Dermis blood vessel endothelial cell (primary cell): ENCODE measurements at regions not wholly inside any gene's neighbourhood (a gene's known extent, or its start where the extent isn't known, plus 50 kb on each side); places are given as distances from the start of the nearest gene placed in this dataset.
"Not testable (repeated sequence)": the region's sequence is repeated elsewhere in the genome, so short reads cannot be mapped to it uniquely, and the experiment has no call there.

ENCODE experiments used
- DNase-seq: peaks from one replicate; pipeline ENCODE4 v3.0.0; 2010

DNA sequence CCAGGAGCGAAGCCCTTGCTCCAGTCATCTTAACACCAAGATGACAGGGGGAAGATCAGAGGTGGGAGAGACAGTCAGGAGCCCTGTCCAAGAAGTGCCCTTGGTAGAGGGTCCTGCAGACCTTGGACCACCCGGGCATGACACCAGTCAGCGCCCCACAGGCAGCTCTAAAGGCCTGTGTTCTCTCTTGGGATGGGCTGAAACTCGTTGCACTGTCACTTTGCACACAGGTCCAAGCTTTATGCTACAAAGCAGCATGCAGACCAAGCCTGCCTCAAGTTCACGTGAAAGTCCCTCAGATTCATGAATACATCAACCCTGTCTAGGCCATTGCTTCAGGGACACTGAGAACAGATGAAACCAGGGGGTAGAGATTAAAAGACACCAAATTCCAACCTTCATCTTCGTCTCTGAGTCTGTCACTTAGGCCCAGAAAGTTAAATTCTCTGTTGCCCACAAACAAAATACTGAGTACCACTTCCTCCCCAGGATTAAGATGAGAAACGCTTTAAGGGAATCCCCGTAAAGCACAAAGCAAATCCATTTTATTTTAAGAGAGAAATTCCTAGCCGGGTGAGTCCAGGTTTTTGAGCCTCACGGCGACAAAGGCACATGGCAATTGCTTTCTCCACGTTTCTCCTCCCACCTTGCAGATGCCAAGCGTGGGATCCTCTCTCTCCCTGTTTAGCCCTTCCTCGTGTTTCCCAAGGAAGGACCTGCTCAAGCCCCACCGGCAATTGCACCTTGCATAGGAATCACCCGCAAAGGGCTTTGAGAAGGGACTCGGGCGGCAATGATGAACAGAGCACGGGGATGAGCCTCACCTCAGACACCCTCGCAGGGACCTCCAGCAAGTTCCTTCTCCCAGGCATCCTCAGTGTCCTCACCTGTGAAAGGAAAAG lies 75.0 kb upstream of the ID2 start:
- no peak for DNase-seq

DNA sequence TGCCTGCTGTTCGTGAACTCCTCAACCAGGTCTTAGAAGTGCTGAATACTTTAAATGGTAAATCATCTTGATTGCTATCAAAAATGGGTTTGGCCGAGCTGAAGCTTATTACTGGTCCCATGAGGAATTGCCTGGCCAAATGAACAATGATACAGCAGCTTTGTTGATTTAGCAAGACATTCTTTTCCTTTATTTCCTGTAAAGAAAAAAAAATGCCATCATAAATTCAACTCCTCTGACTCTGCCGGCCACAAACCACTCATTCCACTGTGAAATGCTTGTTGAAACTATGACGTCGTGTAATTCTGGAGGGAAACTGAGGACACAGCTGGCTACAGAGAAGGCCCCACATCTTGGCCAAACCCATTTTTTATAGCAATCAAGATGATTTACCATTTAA lies 74.2 kb upstream of the ID2 start:
- DNase-seq: no peak

DNA sequence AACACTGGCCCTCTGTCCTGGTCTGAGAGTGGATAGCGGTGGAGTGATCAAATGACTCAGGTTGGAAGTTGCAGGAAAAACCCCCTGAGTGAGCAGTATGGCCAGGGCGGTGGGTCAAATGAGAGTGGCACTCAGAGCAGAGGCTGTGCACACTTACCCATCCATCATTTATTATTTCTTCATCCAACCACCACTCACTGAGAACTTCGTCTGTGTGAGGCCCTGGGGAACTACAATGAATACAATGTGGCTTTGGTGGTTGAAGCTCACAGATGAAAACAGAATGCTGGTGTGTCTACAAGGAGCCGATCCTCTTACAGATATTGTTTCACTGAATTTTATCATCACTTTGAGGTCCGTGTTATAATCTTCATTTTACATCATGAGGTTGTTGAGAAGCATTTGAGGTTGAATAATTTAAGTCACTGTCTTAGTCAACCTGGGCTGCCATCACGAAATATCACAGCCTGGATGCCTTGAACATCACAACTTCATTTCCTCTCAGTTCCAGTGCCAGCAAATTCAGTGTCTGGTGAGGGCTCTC lies 73.4 kb upstream of the ID2 start:
- DNase-seq: no peak

DNA sequence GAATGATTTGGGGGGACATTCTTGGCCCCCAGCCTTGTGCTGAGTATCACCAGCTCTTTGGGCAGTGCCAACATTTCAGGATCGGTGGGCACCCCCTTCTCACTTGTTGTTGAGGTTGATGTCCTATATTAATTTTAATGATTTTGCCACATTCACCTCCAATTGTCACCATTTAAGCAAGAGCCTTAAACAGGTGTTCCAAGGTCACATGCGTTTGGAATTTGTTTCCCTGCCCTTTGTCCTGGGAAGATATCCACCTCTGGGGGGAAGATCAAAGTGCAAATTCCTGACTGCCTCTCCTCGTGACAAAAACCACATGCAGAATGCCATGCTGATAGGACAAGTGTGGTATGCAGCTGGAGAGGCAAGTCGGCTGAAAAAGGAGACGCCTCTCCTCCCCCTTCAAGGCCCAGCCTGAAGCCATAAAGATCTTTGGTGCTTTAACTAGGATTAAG lies 72.5 kb upstream of the ID2 start:
- DNase-seq: no peak

DNA sequence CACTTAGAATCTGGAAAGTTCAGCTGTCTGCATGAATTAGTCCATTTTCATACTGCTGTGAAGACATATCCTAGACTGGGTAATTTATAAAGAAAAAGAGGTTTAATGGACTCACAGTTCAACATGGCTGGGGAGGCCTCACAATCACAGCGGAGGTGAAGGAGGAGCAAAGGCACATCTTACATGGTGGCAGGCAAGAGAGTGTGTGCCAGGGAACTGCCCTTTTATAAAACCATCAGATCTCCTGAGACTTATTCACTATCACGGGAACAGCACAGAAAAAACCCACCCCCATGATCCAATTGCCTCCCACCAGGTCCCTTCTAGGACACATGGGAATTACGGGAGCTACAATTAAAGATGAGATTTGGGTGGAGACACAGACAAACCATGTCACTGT lies 71.1 kb upstream of the ID2 start:
- not testable (repeated sequence) for DNase-seq

DNA sequence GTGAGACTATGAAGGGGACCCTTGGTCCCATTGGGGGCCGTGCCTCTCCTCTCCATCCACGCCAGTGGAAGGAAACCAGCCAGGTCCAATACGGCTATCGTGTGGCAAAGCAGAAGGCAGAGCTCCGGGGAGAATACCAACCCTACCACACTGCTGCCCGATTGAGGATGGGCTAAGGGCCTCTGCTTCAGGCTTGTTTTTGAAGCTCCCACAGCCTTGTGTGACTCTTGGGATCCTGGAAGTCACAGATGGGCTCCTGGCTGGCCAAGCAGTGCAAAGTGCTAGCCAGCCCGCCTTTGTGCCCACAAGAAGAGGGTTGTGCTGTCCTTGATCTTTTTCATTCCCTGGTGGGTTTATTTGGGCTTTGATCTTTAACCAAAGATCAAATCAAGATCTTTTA lies 70.6 kb upstream of the ID2 start:
- no peak for DNase-seq

DNA sequence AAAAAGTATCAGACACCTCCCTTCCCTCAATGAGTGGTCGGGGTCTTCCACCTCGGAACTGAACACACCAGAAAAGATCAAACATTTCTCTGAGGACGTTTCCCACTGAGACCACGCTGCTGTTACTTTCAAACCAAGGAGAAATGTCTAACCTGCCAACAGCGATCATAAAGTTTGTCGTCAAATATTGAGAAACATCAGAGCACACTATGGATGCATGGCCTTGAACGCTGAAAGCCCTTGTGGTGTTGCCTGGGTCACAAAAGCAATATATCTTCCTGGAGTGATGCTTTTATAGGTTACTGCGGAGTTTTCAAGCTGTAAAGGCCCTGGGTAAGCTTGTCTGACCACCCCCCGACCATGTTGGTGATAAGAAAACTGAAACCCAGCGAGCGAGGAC lies 70.2 kb upstream of the ID2 start:
- DNase-seq: no peak

DNA sequence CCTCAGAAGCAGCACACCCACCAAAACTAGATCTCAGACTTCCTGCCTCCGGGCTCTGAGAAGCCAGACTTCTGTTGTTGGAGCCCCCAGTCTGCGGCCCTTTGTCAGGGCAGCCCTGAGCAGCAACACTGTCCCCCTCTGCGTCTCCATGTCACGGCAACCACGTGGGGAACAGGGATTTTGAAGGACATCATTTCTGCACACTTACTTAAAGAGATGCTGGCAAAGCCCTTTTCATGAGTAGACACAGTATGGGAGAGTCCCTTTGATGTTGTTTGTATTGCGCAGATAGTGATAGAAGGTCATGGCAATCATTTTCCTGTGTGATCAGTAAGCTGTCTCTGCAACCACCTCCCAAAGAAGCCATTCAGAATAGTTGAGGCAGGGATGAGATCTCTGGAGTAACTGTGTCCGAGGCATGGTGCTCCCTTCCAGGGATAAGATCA lies 69.1 kb upstream of the ID2 start:
- no peak for DNase-seq

DNA sequence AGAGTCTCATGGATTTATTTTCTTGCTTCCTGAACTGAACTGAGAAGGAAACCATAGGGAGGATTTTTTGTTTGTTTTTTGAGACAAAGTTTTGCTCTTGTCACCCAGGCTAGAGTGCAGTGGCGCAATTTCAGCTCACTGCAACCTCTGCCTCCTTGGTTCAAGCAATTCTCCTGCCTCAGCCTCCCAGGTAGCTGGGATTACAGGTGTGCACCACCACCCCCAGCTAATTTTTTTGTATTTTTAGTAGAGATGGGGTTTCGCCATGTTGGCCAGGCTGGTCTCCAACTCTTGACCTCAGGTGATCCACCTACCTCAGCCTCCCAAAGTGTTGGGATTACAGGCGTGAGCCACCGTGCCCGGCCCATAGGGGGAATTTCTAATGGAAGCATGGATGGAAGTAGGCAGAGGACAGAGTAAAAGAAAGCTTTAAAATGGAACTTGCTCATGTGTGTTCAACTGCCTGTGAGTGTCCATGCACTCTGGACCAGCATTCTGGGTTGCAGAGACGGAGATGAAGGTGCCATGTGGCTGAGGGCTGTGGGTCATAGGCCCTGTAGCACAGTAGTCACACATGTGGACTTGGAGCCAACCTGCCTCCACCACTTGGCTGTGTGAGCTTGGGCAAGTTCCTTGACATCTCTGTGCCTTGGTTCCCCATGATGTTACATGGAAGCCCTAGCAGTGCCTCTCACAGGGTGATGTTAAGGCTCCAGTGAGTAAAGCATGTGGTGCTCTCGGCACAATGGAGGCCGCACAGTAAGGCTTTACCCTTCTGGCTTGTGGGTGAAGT lies 68.5 kb upstream of the ID2 start:
- DNase-seq: not testable (repeated sequence)

DNA sequence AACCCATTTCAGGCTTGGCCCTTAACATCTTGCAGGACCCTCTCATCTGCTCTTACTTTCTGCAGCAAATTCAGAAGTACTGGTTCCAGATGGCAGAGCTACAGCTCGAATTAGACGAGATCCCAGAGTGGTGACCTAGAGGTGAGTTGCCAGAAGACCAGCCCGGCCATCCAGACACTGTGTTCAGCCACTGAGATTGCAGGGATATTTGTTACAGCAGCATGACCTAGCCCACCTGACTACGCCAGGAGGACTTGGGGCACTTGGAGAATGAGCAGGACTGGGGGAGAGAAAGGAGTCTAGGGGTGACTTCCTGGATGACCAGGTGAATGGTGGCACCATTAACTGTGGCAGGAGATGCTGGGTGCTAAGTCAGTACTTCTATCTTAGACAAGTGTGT lies 67.2 kb upstream of the ID2 start:
- no peak for DNase-seq

DNA sequence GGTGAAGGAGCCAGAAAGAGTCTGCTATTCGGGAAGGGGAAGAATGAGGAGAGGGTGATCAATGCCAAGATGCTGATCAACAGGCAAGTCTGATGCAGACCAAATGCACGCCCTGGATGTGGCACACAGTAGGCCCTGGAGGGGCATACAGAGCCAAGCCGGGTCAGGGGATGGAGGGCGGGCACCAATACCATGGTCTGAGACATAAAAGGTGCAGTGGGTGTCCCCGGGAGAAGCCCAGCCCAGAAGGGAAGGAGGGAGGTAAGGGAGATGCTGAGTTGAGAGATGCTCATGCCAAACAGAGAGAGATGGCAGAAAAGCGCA lies 66.6 kb upstream of the ID2 start:
- no peak for DNase-seq

DNA sequence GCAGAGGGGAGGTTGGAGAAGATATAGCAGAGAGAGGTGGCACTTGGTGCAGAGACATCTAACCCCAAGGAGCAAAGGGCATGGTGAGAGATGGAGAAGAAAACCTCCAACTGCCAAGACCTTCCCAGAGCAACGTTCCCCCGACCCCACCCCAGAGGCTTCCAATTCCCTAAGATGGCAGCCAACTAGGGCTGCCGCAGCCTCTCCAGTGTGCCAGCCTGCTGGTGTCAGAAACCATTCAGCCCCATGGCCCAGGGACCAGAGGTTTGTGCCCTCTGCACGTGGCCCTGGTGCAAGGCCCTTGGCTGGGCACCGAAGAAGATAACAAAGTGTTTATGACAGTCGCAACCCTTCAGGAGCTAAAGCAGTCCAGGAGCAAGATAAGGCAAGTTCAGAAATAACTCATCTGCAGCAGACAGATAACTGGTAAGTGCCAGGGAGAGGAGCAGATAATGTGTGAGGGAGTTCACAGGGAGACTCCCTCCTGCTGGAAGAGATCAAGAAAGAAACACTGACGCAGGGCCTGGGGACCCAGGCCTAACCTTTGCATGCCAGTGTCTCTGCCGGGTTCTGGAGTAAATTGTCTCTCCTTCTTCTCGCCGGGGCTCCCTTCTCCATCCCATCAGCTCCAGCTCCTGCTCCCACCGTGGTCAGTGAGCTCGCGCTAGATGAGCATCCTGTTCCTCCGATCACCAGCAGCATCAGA lies 66.1 kb upstream of the ID2 start:
- no peak for DNase-seq

DNA sequence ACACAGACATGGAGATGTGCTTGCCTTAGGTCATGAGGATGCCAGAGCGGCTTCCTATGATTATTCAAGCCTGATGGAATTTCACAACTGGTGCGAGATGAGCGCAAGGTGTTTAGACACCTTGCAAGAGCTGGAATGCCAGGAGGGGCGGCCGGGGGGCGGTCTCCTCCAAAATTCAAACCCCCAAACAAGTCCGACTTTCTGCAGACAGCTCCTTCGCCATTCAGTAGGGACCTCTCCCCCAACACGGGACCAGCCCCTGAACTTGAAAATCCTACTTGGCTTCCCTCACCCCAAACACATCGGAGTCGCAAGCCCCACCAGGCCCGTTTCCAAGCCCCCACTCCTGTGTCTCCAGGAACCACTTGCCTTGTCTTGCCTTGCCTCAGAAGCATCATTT lies 64.8 kb upstream of the ID2 start:
- no peak for DNase-seq

DNA sequence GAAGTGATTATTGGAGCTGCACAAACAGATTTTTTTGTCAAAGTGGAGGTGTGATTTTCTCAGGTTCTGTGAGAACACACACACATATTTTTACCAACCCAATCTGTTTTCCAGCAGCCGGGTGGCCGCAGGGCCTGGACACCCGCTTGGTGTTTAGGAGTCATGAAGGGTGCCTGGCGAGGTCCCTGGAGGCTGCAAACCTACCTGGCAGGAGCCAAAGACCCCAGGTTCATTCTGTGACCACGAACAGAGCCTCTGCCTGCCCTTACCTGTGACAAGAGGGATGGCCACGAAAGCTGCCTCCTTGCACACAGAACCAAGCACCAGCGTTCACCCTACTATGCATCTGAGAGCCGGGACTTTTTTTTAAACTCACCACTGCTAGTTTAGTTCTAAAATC lies 64.3 kb upstream of the ID2 start:
- no peak for DNase-seq

DNA sequence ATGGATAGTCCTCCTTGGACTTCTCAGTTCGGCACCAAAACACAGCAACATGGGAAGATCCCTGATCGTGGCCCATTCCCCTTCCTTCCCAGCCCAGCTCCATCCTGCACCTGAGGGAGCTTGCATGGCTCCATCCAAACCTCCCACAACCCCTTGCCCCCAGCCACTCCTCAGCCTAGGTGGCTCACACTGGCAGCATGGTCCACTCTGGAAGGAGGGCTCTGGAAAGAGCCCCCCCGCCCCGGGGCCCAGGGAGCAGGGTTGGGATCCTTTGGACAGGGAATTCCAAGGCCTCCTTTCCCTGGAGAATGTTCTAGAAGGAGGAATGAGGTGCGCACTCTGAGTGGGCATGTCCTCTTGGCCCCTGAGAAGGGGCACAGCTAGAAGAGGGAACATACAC lies 62.8 kb upstream of the ID2 start:
- no peak for DNase-seq

DNA sequence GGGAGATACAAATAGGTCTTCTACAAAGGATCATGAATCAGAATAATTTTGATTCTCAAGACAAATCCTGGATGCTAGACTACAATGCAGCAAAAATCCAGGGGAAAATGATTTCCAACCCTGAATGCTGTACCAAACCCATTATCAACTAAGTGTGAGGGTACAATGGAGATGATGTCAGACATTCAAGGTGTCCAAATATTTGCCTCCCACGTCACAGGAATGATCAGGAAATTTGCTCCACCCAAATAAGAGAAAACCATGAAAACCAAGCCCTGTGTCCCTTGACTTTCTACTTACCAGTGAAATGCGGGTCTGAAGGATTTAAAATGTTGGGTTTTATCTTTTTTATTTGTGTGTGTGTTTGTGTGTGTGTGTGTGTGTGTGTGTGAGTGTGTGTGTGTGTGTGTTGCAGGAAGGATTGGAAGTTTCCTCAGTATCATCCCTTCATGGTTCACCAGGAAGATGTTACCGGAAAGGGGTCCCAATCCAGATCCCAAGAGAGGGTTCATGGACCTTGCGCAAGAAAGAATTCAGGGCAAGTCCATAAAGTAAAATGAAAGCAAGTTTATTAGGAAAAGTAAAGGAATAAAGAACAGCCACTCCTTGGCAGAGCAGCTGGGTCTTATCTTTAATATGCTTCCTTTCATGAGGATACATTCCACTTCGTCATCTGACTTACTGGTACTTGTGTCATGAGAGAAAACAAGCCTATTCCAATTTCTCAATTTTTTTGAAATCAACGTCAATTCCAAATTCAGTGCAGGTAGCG lies 61.1 kb upstream of the ID2 start:
- no peak for DNase-seq

DNA sequence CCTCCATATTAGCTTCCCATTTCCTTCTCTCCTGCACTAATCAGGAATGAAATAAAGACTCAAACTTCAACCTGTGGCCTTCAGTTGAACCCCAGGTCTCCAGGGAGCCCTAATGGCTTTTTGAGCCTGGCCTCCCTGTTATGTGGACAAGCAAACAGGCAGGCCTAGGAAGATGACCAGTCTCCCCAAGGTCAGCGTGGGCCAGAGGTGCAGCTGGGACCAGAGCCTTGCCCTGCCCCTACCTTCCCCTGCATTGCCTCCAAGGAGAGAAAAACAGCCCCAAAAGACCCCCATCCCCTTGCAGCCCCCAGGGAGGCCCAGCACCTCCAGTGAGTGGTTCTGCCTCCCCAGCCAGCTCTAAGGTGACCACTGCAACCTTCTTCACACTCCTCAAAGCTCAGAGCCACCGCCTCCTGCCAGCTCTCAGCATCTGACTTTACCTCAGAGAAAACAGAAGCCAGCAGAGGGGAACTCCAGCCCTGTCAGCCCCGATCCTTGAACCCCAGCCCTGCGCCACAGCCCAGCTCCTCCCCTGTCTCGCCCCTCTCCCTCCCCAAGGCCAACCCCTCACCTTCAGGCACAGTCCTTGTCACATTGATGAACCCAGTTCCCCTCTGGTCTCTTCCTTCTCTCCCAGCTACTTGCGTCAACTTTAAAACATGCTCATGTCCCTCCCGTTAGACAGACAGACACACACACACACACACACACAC lies 59.5 kb upstream of the ID2 start:
- DNase-seq: no peak

DNA sequence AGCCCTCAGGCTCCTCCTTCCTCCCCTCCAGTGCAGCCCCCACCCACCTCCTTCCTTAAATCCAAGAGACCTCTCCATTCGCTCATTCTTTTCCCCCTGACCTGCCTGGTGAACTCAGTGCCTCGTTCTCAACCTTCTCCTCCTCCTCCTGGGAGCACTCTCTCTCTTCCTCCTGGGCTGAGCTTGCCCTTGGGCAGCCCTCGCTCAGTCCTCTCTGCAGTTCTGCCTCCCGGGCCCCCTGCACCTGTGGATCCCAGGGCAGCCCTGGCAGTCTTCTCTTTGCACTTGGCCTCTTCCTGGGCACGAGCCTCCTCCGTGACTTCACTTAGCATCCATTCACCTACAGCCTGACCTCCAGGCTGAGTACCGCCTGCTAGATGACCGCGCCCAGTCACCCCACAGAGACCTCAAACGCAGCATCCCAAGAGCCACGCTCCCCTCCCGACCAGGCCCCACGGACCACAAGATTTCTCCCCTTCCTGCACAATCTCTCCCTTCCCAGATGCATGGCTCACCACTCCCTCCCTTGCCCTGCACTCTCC lies 58.9 kb upstream of the ID2 start:
- no peak for DNase-seq

DNA sequence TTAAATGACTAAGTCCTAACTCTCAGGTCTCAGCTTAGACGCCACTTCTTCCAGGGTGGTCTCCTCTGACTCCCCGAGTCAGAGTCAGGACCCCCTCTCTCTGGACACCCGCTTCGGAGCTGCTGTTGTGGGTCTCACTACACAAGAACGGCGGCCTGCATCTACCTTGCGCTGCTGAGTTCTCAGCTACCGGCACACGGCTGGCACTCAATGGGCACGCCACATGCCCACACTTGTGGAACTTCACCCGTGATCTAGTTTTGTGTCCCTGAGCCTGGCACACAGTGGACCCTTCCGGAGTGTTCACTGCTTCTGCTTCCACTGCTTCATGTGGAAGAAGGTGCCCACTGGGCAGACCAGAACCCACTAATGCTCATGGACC lies 58.3 kb upstream of the ID2 start:
- DNase-seq: no peak

DNA sequence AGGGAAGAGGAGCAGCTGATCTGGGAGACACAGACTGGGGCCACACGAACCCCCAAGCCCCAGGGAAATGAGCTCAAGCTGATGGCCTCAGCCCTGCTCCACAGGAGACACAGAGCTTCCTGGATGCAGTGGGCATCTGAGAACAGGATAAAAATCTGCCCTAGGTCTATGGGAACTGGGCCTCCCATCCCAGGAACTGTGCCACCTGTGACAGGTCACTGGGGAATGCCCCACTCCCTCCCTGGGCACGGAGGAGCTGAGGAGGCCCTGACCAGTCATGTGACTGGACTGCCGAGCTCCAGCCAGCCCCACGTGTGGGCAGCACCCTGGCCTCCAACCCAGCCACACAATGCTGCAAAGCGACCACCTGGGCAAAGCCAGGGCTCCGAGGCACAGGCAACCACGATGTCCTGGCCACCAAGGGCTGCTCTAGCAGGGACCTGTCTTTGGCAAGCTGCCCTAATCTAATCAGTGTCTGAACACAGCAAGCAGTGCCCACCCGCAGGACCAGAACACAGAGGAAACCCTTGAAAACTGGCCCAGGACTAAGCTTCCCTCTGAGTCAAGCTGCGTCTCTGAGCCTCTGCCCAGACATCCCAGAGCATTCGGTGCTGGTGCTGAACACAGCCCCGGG lies 57.8 kb upstream of the ID2 start:
- no peak for DNase-seq

DNA sequence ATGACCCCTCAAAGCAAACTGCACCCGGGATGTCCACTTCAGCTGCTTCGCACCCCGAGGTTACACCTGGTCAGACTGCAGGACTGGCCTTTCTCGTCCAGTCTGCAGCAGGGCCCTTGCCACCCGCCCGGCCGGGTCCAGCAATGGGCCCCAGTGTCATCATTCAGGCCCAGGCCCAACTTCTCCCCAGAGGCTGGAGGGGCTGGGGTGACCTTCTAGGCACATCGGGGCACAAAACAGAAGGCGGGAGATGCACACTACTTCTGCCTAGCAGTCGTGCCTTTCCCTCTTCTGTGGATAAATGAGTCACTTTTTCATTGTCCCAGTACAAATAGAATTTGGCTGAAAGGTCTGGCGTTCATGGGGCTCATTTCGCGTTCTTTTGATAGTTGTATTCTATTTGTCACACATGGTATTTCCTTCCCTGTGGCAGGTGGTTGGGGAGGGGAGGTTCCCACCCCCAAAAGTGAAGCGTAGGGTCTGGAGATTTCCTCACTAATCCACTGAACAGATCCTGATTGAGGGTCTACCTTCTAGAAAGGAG lies 56.9 kb upstream of the ID2 start:
- DNase-seq: no peak
